ENCODE measurements at regions not wholly inside any gene's neighbourhood (a gene's known extent, or its start where the extent isn't known, plus 50 kb on each side); places are given as distances from the start of the nearest gene placed in this dataset.

DNA sequence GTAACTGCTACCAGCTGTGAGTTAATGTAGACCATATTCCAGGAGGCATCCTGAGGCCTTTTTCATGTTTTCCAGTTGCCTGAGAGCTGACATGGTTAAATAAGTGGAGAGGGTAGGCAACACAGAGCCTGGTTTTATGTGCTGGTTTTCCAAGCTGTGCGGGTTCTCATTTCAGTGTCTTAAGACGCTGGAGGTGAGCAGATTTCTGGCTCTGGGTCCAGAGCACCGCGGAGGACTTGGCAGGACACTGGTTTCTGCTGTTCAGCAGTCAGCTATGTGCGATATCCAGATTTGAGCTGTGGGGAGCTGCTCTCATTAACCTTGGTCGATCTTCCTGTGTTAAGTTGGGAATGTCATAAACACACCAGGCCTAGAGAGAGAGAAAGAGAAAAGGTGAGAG, 680.8 kb downstream of the BCL11B start:
- TF ChIP-seq CEBPB (IDR thresholded peaks at IDR 0.05) (no peak), TEAD4 (IDR thresholded peaks at IDR 0.05) (no peak), YY1 (IDR thresholded peaks at IDR 0.05; ENCODE audit: low read depth) (no peak), EGR1 (IDR thresholded peaks at IDR 0.05) (no peak), TAF1 (IDR thresholded peaks at IDR 0.05; ENCODE audit: low read depth) (no peak), EP300 (IDR thresholded peaks at IDR 0.05; ENCODE audit: borderline replicate concordance) (no peak), ZBTB7A (IDR thresholded peaks at IDR 0.05; ENCODE audit: low read depth) (no peak)
- TF ChIP-seq, protein P1, sequence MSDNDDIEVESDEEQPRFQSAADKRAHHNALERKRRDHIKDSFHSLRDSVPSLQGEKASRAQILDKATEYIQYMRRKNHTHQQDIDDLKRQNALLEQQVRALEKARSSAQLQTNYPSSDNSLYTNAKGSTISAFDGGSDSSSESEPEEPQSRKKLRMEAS (IDR thresholded peaks at IDR 0.05) = no peak
- TF ChIP-seq, protein P2, sequence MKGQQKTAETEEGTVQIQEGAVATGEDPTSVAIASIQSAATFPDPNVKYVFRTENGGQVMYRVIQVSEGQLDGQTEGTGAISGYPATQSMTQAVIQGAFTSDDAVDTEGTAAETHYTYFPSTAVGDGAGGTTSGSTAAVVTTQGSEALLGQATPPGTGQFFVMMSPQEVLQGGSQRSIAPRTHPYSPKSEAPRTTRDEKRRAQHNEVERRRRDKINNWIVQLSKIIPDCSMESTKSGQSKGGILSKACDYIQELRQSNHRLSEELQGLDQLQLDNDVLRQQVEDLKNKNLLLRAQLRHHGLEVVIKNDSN (IDR thresholded peaks at IDR 0.05) = no peak

DNA sequence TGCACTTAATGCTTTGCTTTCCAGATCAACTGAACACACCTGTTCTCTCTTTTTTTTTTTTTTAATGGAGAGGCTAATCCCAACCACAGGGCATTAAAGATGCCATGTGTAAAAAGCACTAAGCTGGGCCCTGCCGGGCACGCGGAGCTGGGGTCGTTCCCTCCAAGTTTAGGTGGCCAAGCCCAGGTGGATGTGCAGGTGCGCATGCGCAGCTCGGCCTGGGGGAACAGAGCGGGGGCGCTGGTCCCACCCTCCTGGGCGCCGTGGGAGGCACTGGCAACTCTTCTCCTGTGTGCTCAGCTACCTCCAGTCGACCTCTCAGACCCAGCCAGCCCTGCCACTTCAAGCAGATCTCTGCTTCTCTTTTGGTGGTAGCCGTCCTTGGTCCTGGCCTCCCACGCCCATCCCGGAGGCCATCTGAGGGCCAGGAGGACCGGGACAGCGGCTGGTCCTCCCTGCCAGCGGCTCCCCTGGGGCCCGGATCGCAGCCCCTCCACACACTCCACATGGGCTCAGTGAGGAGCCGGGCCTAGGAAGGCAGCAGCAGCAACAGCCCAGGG, 679.3 kb downstream of the BCL11B start:
- TF ChIP-seq EP300 (IDR thresholded peaks at IDR 0.05; ENCODE audit: borderline replicate concordance) = no peak
- TF ChIP-seq, protein P3, sequence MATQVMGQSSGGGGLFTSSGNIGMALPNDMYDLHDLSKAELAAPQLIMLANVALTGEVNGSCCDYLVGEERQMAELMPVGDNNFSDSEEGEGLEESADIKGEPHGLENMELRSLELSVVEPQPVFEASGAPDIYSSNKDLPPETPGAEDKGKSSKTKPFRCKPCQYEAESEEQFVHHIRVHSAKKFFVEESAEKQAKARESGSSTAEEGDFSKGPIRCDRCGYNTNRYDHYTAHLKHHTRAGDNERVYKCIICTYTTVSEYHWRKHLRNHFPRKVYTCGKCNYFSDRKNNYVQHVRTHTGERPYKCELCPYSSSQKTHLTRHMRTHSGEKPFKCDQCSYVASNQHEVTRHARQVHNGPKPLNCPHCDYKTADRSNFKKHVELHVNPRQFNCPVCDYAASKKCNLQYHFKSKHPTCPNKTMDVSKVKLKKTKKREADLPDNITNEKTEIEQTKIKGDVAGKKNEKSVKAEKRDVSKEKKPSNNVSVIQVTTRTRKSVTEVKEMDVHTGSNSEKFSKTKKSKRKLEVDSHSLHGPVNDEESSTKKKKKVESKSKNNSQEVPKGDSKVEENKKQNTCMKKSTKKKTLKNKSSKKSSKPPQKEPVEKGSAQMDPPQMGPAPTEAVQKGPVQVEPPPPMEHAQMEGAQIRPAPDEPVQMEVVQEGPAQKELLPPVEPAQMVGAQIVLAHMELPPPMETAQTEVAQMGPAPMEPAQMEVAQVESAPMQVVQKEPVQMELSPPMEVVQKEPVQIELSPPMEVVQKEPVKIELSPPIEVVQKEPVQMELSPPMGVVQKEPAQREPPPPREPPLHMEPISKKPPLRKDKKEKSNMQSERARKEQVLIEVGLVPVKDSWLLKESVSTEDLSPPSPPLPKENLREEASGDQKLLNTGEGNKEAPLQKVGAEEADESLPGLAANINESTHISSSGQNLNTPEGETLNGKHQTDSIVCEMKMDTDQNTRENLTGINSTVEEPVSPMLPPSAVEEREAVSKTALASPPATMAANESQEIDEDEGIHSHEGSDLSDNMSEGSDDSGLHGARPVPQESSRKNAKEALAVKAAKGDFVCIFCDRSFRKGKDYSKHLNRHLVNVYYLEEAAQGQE (IDR thresholded peaks at IDR 0.05; ENCODE audit: low read depth) = no peak
- no peak for TF ChIP-seq EGR1 (IDR thresholded peaks at IDR 0.05)
- TF ChIP-seq, protein P2 (IDR thresholded peaks at IDR 0.05) = no peak
- TF ChIP-seq NFIC (IDR thresholded peaks at IDR 0.05) = no peak
- TF ChIP-seq TAF1 (IDR thresholded peaks at IDR 0.05; ENCODE audit: low read depth) = no peak
- TF ChIP-seq TEAD4 (IDR thresholded peaks at IDR 0.05) = no peak
- TF ChIP-seq RAD21 (IDR thresholded peaks at IDR 0.05; ENCODE audit: low read depth) = no peak
- no peak for TF ChIP-seq ZBTB7A (IDR thresholded peaks at IDR 0.05; ENCODE audit: low read depth)
- no peak for TF ChIP-seq CEBPB (IDR thresholded peaks at IDR 0.05)
- no peak for TF ChIP-seq TCF12 (IDR thresholded peaks at IDR 0.05; ENCODE audit: low read depth)
- TF ChIP-seq, protein P1 (IDR thresholded peaks at IDR 0.05) = no peak
- TF ChIP-seq YY1 (IDR thresholded peaks at IDR 0.05; ENCODE audit: low read depth) = no peak

GRCh38 chr14:98593361-98593761, 678.6 kb downstream of the BCL11B start:
- TF ChIP-seq RAD21 (IDR thresholded peaks at IDR 0.05; ENCODE audit: low read depth) = no peak
- no peak for TF ChIP-seq EGR1 (IDR thresholded peaks at IDR 0.05)
- TF ChIP-seq TEAD4 (IDR thresholded peaks at IDR 0.05) = no peak
- TF ChIP-seq, protein P1 (IDR thresholded peaks at IDR 0.05) = no peak
- TF ChIP-seq FOXM1 (IDR thresholded peaks at IDR 0.05; ENCODE audit: borderline replicate concordance, low read depth) = no peak

DNA sequence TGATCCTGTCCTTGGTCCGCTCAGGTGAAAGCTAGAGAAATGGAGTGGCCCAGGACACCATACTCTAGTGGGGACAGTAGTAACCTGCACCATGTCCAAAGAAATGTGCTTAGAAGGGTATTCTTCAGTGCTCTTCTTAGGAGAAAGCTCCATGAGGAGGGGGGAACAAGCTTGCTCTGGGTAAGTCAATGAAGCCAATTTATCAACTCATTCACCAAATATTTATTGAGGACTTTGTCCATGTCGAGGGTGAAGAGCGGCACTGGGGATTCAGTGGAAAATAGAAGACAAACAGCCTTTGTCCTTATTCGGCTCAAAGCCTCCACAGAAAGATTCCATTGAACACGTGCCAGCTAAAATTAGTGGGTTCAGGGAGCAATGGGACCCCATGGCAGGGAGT, 677.8 kb downstream of the BCL11B start:
- TF ChIP-seq FOXM1 (IDR thresholded peaks at IDR 0.05; ENCODE audit: borderline replicate concordance, low read depth) = no peak
- TF ChIP-seq CREB1 (IDR thresholded peaks at IDR 0.05; ENCODE audit: low read depth) = no peak
- TF ChIP-seq, protein P1 (IDR thresholded peaks at IDR 0.05) = no peak
- TF ChIP-seq TEAD4 (IDR thresholded peaks at IDR 0.05) = no peak
- no peak for TF ChIP-seq TAF1 (IDR thresholded peaks at IDR 0.05; ENCODE audit: low read depth)
- TF ChIP-seq EP300 (IDR thresholded peaks at IDR 0.05; ENCODE audit: borderline replicate concordance) = no peak
- TF ChIP-seq ZBTB7A (IDR thresholded peaks at IDR 0.05; ENCODE audit: low read depth) = no peak
- TF ChIP-seq, protein P3 (IDR thresholded peaks at IDR 0.05; ENCODE audit: low read depth) = no peak
- TF ChIP-seq YY1 (IDR thresholded peaks at IDR 0.05; ENCODE audit: low read depth) = no peak
- TF ChIP-seq RAD21 (IDR thresholded peaks at IDR 0.05; ENCODE audit: low read depth) = no peak
- no peak for TF ChIP-seq NFIC (IDR thresholded peaks at IDR 0.05)
- TF ChIP-seq CEBPB (IDR thresholded peaks at IDR 0.05) = no peak
- TF ChIP-seq, protein P2 (IDR thresholded peaks at IDR 0.05) = no peak

- TF ChIP-seq, protein P2 (IDR thresholded peaks at IDR 0.05) = no peak
- TF ChIP-seq TCF12 (IDR thresholded peaks at IDR 0.05; ENCODE audit: low read depth) = no peak
- TF ChIP-seq TAF1 (IDR thresholded peaks at IDR 0.05; ENCODE audit: low read depth) = no peak
- TF ChIP-seq EP300 (IDR thresholded peaks at IDR 0.05; ENCODE audit: borderline replicate concordance) = no peak
- no peak for TF ChIP-seq FOXM1 (IDR thresholded peaks at IDR 0.05; ENCODE audit: borderline replicate concordance, low read depth)
- TF ChIP-seq, protein P3 (IDR thresholded peaks at IDR 0.05; ENCODE audit: low read depth) = no peak
These were observed 673.4 kb downstream of the BCL11B start for GRCh38 chr14:98598576-98598975.
